ENCODE measurements at regions not wholly inside any gene's neighbourhood (a gene's known extent, or its start where the extent isn't known, plus 50 kb on each side); places are given as distances from the start of the nearest gene placed in this dataset.
A peak's percentile ranks its signal among the peaks of the same experiment; 100 is the strongest.

GRCh38 chr1:95408507-95409136 lies 174.6 kb downstream of the RWDD3 start:
- ATAC-seq (no peak), DNase-seq (ENCODE audit: missing footprints) (no peak)
- intact Hi-C loops (cut with DNase I), result no loop called here

DNA sequence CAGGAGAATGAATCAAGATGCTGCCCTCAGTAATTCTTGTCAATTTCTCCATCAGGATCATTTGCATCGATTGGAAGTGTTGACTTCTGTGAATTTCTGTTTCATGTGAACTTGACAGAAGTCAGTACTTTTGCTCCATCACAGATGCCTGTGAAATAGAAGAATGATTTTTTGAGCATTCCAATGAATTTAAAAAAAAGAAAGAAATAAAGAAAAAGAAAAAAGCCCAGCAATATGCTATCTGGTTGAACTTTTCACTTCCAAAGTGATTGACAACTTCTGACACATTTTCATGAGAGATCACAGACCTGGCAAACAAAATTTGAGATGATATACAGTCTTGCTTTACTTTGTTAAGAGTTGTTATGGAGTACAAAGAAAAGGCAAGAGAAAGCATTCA lies 175.3 kb downstream of the RWDD3 start:
- intact Hi-C loops (cut with DNase I), result no loop called here
- ATAC-seq (no peak), DNase-seq (ENCODE audit: missing footprints) (no peak)

GRCh38 chr1:95409901-95410300 lies 175.9 kb downstream of the RWDD3 start:
- ATAC-seq (no peak), DNase-seq (ENCODE audit: missing footprints) (no peak)
- intact Hi-C loops (cut with DNase I), result no loop called here

DNA sequence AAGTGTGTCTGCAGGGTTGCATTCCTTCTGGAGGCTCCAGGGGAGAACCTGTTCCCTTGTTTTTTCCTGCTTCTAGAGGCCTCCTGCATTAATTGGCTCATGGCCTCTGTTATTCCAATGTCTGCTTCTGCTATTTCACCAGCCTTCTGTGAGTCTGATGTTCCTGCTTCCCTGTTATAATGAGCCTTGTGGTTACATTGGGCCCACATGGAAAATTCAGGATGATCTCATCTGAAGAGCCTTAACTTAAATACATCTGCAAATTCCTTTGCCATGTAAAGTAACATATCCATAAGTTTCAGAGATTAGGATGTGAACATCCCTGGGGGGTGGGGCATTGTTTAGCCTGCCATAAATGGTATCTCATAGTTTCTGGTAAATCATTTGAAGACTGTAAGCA lies 181.1 kb downstream of the RWDD3 start:
- no peak for ATAC-seq
- DNase-seq (ENCODE audit: missing footprints), result no peak
- intact Hi-C loops (cut with DNase I), result no loop called here

GRCh38 chr1:95426772-95427171 lies 192.8 kb downstream of the RWDD3 start:
- intact Hi-C loops (cut with DNase I), result no loop called here
- ATAC-seq (no peak), DNase-seq (ENCODE audit: missing footprints) (no peak)

GRCh38 chr1:95427525-95427924 lies 193.5 kb downstream of the RWDD3 start:
- DNase-seq (ENCODE audit: missing footprints), result no peak
- intact Hi-C loops (cut with DNase I), result no loop called here
- no peak for ATAC-seq

GRCh38 chr1:95431235-95431634 lies 197.2 kb downstream of the RWDD3 start:
- intact Hi-C loops (cut with DNase I), result no loop called here
- no peak for ATAC-seq

GRCh38 chr1:95435611-95436010 lies 201.6 kb downstream of the RWDD3 start:
- no peak for DNase-seq (ENCODE audit: missing footprints)
- ATAC-seq, result no peak
- intact Hi-C loops (cut with DNase I), result no loop called here

More at GRCh38 chr1:95431235-95431634, 197.2 kb downstream of the RWDD3 start:
- no peak for DNase-seq (ENCODE audit: missing footprints)

GRCh38 chr1:95437011-95437410 lies 203.0 kb downstream of the RWDD3 start:
- no peak for ATAC-seq
- intact Hi-C loops (cut with DNase I), result no loop called here

DNA sequence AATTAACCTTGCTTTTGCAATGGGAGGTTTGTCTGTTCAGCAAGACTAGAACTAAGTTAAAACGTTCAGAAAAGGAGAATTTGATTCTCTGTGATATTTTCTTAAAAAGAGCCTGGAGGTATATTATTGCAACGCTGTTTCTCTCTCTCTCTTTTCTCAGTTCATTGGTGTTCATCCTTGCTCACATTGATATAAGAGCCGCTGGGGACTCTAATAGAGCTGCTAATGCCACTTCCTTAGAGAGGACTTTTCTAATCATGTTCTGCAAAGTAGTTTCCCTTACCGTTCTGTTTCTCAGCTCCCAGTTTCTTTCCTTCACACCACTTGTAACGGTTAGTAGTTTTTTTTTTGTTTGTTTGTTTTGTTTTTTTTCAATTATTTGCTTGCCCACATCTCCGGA lies 203.8 kb downstream of the RWDD3 start:
- DNase-seq (ENCODE audit: missing footprints) (no peak), ATAC-seq (no peak)
- intact Hi-C loops (cut with DNase I), result no loop called here

More at GRCh38 chr1:95437011-95437410, 203.0 kb downstream of the RWDD3 start:
- no peak for DNase-seq (ENCODE audit: missing footprints)

GRCh38 chr1:95438218-95438948 lies 204.4 kb downstream of the RWDD3 start:
- intact Hi-C loops (cut with DNase I), result no loop called here
- DNase-seq (ENCODE audit: missing footprints) (no peak), ATAC-seq (no peak)

- DNase-seq (ENCODE audit: missing footprints) (no peak), ATAC-seq (no peak)
- intact Hi-C loops (cut with DNase I), result no loop called here
Observed at GRCh38 chr1:95440511-95440910, 206.5 kb downstream of the RWDD3 start.

GRCh38 chr1:95449516-95449915 lies 215.5 kb downstream of the RWDD3 start:
- no peak for DNase-seq (ENCODE audit: missing footprints)
- intact Hi-C loops (cut with DNase I), result no loop called here
- ATAC-seq, result no peak

GRCh38 chr1:95451054-95451453 lies 217.0 kb downstream of the RWDD3 start:
- ATAC-seq, result no peak
- no peak for DNase-seq (ENCODE audit: missing footprints)
- intact Hi-C loops (cut with DNase I), result no loop called here

DNA sequence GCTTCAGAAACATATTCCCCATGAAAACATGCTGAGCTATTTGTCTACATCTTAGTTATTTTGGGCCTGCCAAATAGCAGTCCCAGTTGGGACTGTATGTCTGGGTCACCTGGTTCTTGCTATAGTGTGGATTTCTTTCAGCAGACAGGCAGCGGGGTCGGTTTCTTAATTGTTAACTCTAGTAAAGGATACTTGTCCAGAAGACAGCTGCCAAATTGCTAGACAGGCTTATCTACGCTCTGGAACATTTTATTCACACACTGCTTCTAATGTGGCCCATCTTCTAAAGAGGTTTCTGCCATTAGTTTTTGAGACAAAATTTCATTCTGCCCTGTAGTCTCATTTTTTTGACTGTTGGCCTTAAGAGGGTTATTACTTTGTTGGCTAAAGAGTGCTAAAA lies 217.9 kb downstream of the RWDD3 start:
- ATAC-seq (no peak), DNase-seq (ENCODE audit: missing footprints) (no peak)
- intact Hi-C loops (cut with DNase I), result no loop called here

GRCh38 chr1:95453053-95453452 lies 219.0 kb downstream of the RWDD3 start:
- intact Hi-C loops (cut with DNase I), result no loop called here
- DNase-seq (ENCODE audit: missing footprints), result no peak
- ATAC-seq, result no peak

- intact Hi-C loops (cut with DNase I), result loop anchor here (5.0 kb wide), 1 partner anchor 160 kb away; no protein-coding TSS in a partner anchor
- DNase-seq (ENCODE audit: missing footprints) (no peak), ATAC-seq (no peak)
Observed at GRCh38 chr1:95467036-95467435, 233.0 kb downstream of the RWDD3 start.

DNA sequence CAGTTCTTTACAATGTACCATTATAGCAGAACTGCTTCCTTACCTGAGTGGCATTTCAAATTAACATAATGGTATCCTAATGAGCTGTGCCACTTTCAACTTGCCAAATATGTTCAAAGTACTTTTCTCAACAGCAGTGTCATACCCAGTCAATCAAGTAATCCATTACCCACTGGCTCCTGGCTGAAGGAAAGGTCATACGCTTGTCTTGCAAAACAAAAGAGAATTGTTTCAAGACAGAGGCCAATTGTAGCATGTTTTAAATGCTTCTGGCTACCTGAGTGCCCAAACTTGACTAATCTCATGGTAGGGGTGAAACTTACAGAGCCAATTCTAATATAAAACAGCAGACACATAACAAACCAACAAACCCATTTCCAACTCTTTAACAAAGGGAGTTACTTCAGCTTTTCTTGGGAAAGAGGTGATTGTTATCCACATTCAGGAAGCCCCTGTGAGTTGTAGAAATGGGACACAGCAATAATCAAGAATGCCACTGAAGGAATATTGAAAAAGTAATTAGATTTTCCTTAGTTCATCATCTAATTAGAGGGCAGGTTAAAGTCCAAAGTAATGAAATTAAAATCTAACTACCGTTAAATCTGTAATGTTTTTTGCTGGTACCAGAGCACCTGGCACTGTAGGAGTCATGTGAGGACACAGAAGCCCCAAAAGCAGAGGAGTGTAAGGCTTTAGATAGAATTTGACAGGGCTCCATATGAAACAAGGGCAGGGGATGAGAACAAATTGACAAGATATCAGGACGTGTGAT lies 241.9 kb downstream of the RWDD3 start:
- no peak for DNase-seq (ENCODE audit: missing footprints)
- intact Hi-C loops (cut with DNase I), result no loop called here

DNA sequence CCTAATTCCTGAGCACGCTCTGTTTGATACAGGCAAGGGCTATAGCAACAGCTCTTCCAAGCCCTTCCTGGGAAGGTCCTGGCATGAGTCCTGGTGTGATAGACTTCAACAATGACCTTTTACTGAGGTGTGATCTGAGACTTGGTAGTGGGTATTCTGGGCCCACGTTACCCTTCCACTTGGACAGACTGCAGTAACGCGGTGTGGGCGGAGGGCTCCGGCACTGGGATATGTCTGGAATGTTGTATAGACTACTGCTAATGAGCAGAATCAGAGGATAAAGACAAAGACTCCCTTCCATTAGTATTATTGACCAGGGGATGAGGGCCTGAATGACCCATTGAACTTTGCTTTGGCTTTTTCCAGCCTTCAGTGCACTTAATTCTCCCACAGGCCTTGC lies 262.3 kb downstream of the RWDD3 start:
- intact Hi-C loops (cut with DNase I), result no loop called here
- ATAC-seq (no peak), DNase-seq (ENCODE audit: missing footprints) (peak; percentile 26)

More for the DNA sequence above, 241.9 kb downstream of the RWDD3 start:
- no peak for ATAC-seq

GRCh38 chr1:95496773-95497172 lies 262.8 kb downstream of the RWDD3 start:
- intact Hi-C loops (cut with DNase I), result no loop called here
- DNase-seq (ENCODE audit: missing footprints) (no peak), ATAC-seq (no peak)

Measured in Right ventricle myocardium inferior (tissue), 1 donor.